GM08714 (cell line): ENCODE measurements at regions not wholly inside any gene's neighbourhood (a gene's known extent, or its start where the extent isn't known, plus 50 kb on each side); places are given as distances from the start of the nearest gene placed in this dataset.

Source experiments
- H3K4me3 ChIP-seq: fragments of 200-500 bp; sonication (Bioruptor generic); 2 replicates; pipeline ENCODE4 v1.5.1; 2014; ENCODE audit warnings: mild to moderate bottlenecking, low read length, inconsistent platforms
- ZNF274 ChIP-seq: IDR thresholded peaks from 2 replicates; pipeline ENCODE4 v1.6.1; 2012; ENCODE audit warnings: mild to moderate bottlenecking, low read depth, low read length

DNA sequence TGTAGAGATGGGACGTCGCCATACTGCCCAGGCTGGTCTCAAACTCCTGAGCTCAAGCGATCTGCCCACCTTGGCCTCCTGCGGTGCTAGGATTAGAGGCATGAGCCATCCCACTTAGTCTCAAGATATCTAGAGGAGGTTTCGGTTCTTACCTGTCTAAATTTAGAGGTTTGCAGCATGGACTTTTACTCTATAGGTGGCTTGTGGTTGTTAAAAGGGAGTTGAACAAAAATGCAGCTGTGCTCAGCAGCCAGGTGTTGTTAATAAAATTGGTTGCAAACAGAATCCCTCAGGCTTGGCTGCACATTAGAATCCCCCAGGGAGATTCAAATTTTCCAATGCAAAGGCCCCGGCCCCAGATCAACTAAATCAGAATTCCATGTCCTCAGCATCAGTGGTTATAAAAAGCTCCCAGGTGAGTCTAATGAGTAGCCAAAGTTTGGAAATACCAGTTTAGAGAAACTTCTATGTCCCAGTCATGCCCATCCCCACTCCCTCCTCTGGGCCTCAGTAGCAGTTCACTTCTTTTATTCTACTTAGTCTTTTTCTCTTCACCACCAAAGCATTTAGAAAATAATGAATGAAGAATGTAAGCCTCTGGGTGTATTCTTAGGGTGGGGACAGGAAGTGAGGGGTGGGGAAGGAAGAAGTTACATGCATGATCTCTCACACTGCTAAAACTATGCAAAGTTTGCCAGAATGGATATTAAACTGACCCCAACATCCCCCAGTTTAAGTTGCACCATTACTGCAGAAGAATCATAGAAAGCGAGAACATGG, 471.0 kb downstream of the COG6 start:
- H3K4me3 ChIP-seq: no peak overlapping the region; the same call in 1 of the 2 replicates
- no peak for TF ChIP-seq ZNF274

- no peak for TF ChIP-seq ZNF274
- no peak overlapping the region; the same call in 1 of the 2 replicates for H3K4me3 ChIP-seq
These were observed 472.0 kb downstream of the COG6 start for GRCh38 chr13:40127476-40127875.

DNA sequence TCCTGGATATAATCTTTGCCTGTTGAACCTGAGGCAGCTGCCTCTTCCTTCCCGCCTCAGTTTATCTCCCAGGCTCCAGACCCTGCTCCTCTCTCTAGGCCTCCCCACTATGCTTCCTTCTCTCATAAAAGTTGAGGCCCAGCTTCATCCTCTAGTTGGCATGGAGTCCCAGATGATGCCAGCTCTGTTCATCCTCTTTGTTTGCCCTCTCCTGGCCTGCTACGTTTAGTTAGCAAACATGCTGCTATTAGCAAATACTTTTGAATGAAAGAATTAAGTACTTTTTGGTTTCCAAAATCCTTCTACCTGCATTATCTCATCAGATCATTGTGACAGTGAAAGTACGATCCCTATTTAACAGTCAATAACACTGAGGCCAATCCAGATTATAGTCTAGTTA, 472.5 kb downstream of the COG6 start:
- no peak for TF ChIP-seq ZNF274
- H3K4me3 ChIP-seq: no peak overlapping the region

GRCh38 chr13:40129467-40129866, 474.0 kb downstream of the COG6 start:
- no peak overlapping the region for H3K4me3 ChIP-seq
- TF ChIP-seq ZNF274: no peak

GRCh38 chr13:40130871-40131636, 475.6 kb downstream of the COG6 start:
- H3K4me3 ChIP-seq: no peak overlapping the region

DNA sequence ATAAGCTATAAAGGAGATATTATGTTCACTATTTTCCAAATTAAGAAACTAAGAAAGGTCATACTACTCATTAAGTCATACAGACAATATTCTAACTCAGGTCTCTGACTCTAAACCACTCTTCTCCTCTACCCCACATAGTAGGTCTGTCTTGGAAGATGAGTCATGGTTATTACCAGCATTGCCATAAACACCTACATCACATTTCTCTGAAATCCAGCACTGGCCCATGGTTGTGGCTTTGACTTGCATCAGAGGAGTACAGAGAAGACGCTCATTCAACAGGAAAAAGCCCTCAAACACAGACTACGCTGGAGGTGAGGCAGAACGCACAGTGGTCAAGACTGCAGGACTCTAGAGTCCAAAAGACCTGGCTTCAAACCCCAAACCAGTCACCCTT, 476.8 kb downstream of the COG6 start:
- H3K4me3 ChIP-seq: no peak overlapping the region
- no peak for TF ChIP-seq ZNF274

More at GRCh38 chr13:40130871-40131636, 475.6 kb downstream of the COG6 start:
- TF ChIP-seq ZNF274: no peak

- TF ChIP-seq ZNF274: no peak
- H3K4me3 ChIP-seq: no peak overlapping the region
These were observed 481.4 kb downstream of the COG6 start for GRCh38 chr13:40136896-40137295.

DNA sequence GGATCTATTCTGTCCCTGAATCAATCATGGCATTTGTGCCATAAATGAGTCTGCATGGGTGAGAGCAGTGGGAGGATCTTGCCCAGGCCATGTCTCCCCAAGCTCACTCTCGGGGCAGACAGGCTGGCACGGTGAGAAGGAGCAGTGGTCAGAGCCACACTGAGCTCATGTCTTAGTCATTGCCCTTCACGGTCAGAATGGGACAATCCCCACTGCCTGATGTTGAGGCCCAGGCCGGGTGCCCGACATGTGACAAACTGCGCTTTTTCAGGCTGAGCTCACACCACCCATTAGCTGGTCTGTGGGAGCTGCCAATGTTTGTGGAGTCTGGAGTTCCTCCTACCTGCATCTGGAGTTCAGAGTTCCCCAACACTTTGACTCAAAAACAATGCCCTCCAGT, 481.9 kb downstream of the COG6 start:
- no peak for TF ChIP-seq ZNF274
- no peak overlapping the region for H3K4me3 ChIP-seq

DNA sequence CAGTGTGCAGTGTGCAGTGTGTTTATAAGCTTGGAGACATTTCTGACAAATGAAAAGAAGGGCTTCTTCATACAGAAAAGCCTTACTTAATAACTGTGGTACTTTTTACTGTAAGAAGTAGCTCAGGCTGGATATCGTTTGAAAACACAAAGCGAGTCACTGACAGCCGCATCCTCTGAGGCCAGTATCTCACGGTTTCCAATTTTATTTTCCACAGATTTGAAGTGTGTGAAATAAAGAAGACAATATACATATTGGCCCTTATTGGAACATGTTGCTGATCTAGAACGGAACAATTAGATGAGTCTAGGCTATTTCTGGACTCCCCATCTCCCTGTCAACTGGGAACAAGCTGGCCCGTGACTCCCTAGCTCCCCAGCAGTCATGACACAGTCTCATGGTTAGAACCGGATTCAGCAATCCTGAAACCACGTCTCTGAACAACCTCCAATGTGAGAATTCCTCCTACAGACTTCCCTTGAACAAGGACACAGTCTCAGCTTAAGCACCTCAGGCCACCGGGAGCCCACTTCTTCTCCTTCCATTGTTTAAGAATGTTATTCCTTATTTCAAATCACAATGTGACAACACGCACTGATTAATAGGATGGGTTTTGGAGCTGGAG, 484.5 kb downstream of the COG6 start:
- no peak for TF ChIP-seq ZNF274
- no peak overlapping the region for H3K4me3 ChIP-seq

GRCh38 chr13:40141859-40142555, 486.5 kb downstream of the COG6 start:
- TF ChIP-seq ZNF274: no peak
- no peak overlapping the region for H3K4me3 ChIP-seq

- H3K4me3 ChIP-seq: no peak overlapping the region
- TF ChIP-seq ZNF274: no peak
These were observed 487.6 kb downstream of the COG6 start for GRCh38 chr13:40143106-40143505.

GRCh38 chr13:40143559-40143958, 488.1 kb downstream of the COG6 start:
- no peak overlapping the region for H3K4me3 ChIP-seq
- no peak for TF ChIP-seq ZNF274

GRCh38 chr13:40145139-40145538, 489.7 kb downstream of the COG6 start:
- H3K4me3 ChIP-seq: no peak overlapping the region
- TF ChIP-seq ZNF274: no peak

DNA sequence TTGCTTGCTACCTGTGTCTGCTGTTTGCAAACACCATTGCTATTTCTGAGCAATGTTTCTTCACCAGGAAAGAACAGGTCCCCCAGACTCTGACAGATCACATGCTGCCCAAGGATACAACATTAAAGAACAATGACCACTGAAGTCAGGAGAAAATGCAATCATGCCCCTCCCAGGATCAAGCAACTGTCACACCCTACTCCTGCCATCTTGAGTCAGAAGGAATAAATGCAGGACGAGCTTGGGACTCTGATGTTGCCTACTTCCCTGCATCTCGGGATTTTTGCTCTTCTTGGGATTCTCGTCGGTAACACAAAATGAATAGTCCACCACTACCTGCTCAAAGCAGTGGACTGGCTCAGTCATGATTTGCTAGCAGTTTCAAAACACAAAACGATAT, 490.6 kb downstream of the COG6 start:
- H3K4me3 ChIP-seq: no peak overlapping the region
- no peak for TF ChIP-seq ZNF274
